Hematopoietic multipotent progenitor cell treated with erythropoietin and hydrocortisone succinate and interleukin-3 and kit ligand, for 6 days (in vitro differentiated cells): ENCODE measurements at regions not wholly inside any gene's neighbourhood (a gene's known extent, or its start where the extent isn't known, plus 50 kb on each side); places are given as distances from the start of the nearest gene placed in this dataset.

Experiments
- DNase-seq: peaks from one replicate; pipeline ENCODE4 v3.0.0-alpha.2; 2015

DNA sequence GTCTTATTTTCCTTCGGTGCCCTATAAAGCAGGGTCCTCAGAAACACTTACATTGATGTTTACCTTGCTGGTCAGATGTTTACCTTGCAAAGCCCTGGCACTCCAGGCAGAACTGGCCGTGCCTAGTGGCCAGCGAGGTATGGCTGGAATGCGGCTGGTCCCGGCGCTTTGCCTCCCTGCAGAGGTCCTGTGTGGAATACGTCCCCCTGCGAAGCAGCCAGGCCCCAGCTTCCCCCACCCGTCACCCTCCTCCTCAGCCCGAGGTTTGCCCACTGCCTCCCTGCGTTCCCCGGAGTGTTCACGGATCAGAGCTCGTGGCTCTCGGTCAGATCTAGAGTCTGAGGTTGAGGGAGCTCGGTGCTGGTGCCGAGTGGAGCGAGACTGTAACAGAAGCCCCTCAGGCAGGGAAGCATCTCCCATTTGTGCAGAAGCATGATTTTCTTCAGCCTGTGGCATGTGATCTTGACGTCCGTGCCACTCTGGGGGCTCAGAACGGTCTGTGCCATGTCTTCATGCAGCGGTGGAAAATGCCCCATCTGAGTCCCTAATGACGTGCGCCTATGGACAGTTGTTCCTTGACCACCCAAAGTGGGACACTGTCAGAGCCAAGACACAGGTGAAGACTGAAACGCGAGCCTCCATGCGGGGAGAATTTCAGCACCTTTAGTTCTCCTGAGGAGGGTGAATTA, 54.8 kb upstream of the SOX1 start:
- no peak for DNase-seq

DNA sequence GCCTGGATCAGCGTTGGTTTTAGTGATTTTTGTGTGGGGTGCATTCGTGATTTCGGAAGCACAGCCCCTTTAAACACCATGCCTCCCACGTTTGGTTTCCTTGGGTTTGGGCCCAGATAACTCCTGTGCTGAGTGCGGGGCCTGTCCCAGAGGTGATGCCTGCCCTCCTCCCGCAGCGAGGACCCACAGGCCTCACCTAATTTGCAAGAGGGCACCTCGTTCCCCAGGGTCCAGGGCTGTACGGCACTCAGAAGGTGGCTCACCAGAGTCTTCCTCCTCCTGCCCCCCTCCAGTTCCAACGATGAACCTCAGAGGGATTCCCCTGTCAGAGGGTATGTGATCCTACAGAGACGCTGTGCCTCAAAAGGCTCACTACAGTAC, 54.3 kb upstream of the SOX1 start:
- no peak for DNase-seq

DNA sequence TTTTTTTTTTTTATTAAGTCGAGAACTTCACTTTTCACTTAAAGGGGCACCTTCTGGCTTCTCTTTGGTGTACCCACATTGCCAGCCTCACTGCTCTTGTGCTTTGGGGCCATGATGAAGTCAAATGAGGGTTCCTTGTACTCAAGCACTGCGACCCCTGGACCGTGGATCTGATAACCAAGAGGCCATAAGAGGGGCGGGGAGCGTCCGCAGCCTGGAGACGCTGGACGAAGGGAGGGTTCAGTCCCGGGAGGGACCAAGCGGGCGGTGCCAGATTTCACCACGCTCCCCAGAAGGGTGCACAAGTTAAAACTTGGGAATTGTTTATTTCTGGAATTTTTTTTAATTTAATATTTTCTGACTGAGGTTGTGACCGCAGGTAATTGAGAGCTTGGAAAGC, 53.3 kb upstream of the SOX1 start:
- no peak for DNase-seq

DNA sequence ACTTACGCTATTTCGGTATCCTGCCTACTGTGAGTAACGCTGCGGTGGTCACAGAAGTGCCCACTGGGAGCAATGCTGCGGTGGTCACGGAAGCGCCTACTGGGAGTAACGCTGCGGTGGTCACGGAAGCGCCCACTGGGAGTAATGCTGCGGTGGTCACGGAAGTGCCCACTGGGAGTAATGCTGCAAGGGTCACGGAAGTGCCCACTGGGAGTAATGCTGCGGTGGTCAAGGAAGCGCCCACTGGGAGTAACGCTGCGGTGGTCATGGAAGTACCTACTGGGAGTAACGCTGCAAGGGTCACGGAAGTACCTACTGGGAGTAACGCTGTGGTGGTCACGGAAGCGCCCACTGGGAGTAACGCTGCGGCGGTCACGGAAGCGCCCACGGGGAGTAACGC, 52.1 kb upstream of the SOX1 start:
- DNase-seq: no peak
